Right lobe of liver (tissue), 4 donors: ENCODE measurements at regions not wholly inside any gene's neighbourhood (a gene's known extent, or its start where the extent isn't known, plus 50 kb on each side); places are given as distances from the start of the nearest gene placed in this dataset.

Source experiments
- POLR2A ChIP-seq: fragments of 450-650 bp; IDR thresholded peaks from one replicate; pipeline ENCODE4 v1.6.1; 2017; ENCODE audit warnings: antibody characterized with exemption, mild to moderate bottlenecking
- TF ChIP-seq, protein P1 (sequence below), 4 donors: fragments of 200-600 bp in 3 of 4; fragments of 450-650 bp in 1 of 4; IDR thresholded peaks; one replicate each; pipeline versions ENCODE4 v1.5.1 to v1.8.0; 2016 to 2022; ENCODE audit warnings: antibody characterized with exemption in 4 of 4, mild to moderate bottlenecking in 2 of 4
- donor health status: DM: no; HTN: no; CAD: no.
- donor health status: DM: no; HTN: no; CAD: no.
- donor health status: DM: no; HTN: yes; CAD: no.

DNA sequence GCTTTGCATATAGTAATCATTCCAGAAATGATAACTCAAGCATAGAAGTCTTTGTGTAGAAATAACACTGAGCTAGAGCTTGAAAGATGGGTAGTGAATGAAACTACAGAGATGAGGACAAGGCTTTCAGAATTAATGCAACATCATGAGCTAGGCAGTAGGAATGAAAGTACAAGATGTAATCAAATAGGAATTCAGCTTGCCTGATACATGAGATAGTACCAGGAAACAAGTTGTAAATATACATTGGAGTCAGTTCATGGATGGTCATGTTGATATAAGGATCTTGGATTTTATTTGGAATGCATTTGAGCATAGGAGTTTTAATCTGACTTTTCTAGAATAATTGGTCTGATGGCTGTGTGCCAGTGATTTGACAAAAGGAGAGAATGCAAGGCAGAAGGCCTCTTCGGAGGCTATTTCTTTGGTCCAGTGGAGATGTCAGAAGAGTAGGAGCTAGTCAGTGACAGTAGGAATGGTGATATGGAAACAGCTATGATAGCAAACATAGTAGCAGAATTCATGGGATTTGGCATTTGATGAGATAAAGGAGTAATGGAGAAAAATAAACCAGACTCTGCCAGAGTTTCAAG lies 206.4 kb upstream of the PACRGL start:
- TF ChIP-seq, protein P1, sequence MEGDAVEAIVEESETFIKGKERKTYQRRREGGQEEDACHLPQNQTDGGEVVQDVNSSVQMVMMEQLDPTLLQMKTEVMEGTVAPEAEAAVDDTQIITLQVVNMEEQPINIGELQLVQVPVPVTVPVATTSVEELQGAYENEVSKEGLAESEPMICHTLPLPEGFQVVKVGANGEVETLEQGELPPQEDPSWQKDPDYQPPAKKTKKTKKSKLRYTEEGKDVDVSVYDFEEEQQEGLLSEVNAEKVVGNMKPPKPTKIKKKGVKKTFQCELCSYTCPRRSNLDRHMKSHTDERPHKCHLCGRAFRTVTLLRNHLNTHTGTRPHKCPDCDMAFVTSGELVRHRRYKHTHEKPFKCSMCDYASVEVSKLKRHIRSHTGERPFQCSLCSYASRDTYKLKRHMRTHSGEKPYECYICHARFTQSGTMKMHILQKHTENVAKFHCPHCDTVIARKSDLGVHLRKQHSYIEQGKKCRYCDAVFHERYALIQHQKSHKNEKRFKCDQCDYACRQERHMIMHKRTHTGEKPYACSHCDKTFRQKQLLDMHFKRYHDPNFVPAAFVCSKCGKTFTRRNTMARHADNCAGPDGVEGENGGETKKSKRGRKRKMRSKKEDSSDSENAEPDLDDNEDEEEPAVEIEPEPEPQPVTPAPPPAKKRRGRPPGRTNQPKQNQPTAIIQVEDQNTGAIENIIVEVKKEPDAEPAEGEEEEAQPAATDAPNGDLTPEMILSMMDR (IDR thresholded peaks at IDR 0.05), result no peak
- no peak for TF ChIP-seq POLR2A
